Activated CD8-positive, alpha-beta T cell treated with anti-CD3 and anti-CD28 coated beads, Interleukin-2, amount 10 ng/mL, durations not matched to agents 7 days and 5 days (primary cell): ENCODE measurements at regions not wholly inside any gene's neighbourhood (a gene's known extent, or its start where the extent isn't known, plus 50 kb on each side); places are given as distances from the start of the nearest gene placed in this dataset.

ENCODE experiments used
- ATAC-seq: fragments of 150-1000 bp; cut with Tn5 transposase; one replicate; pipeline ENCODE4 v1.10.0; 2021; ENCODE audit warnings: moderate library complexity
- CTCF ChIA-PET: fragments of 350-600 bp; sonication (Branson Sonifier 250); formaldehyde crosslinking; loops from one replicate; lab custom pipeline; 2021; ENCODE audit warnings: antibody characterized with exemption; lab: Charles Lee
- POLR2A ChIA-PET: fragments of 350-600 bp; sonication (Branson Sonifier 250); formaldehyde crosslinking; loops from one replicate; lab custom pipeline; 2021; ENCODE audit warnings: antibody characterized with exemption; lab: Charles Lee
- DNase-seq: peaks from one replicate; pipeline ENCODE4 v3.0.0-alpha.2; 2020
- H3K27ac Mint-ChIP-seq: one replicate; pipeline ENCODE4 v1.8.0; 2021; ENCODE audit warnings: mild to moderate bottlenecking, mixed read lengths
- H3K27me3 Mint-ChIP-seq: one replicate; pipeline ENCODE4 v1.8.0; 2021; ENCODE audit warnings: low read depth, mixed read lengths
- H3K36me3 Mint-ChIP-seq: one replicate; pipeline ENCODE4 v1.8.0; 2021; ENCODE audit warnings: low read depth, mixed read lengths
- H3K4me1 Mint-ChIP-seq: one replicate; pipeline ENCODE4 v1.8.0; 2021; ENCODE audit warnings: low read depth, mixed read lengths
- H3K4me3 Mint-ChIP-seq: one replicate; pipeline ENCODE4 v1.8.0; 2021; ENCODE audit warnings: mild to moderate bottlenecking, mixed read lengths
- H3K9me3 Mint-ChIP-seq: one replicate; pipeline ENCODE4 v1.8.0; 2022; ENCODE audit warnings: mixed read lengths; ENCODE audit not compliant: insufficient read depth

- no peak for DNase-seq
- Mint-ChIP-seq H3K36me3 (no peaks in the 10 kb centered on the region), H3K9me3 (no peaks in the 10 kb centered on the region), H3K27me3 (no peaks in the 10 kb centered on the region), H3K27ac (no peak overlapping the region), H3K4me3 (no peak overlapping the region), H3K4me1 (no peaks in the 10 kb centered on the region)
- ATAC-seq: no peak
- ChIA-PET POLR2A (no interaction called here), CTCF (no interaction called here)
Measured at GRCh38 chr20:60937585-60937984, 314.5 kb upstream of the CDH4 start.

- DNase-seq (no peak), ATAC-seq (no peak)
- H3K36me3 Mint-ChIP-seq: no peaks in the 10 kb centered on the region
- H3K27me3 Mint-ChIP-seq: no peaks in the 10 kb centered on the region
- H3K27ac Mint-ChIP-seq: no peak overlapping the region
- POLR2A ChIA-PET: no interaction called here
- H3K9me3 Mint-ChIP-seq: no peaks in the 10 kb centered on the region
- CTCF ChIA-PET: no interaction called here
- no peaks in the 10 kb centered on the region for H3K4me1 Mint-ChIP-seq
- no peak overlapping the region for H3K4me3 Mint-ChIP-seq
Measured at GRCh38 chr20:60941379-60941778, 310.7 kb upstream of the CDH4 start.

- Mint-ChIP-seq H3K4me1 (no peaks in the 10 kb centered on the region), H3K9me3 (no peaks in the 10 kb centered on the region), H3K27ac (no peak overlapping the region), H3K4me3 (no peak overlapping the region), H3K27me3 (no peaks in the 10 kb centered on the region), H3K36me3 (no peaks in the 10 kb centered on the region)
- no peak for ATAC-seq
- CTCF ChIA-PET: no interaction called here
- POLR2A ChIA-PET: no interaction called here
- no peak for DNase-seq
Measured at GRCh38 chr20:60947819-60948218, 304.2 kb upstream of the CDH4 start.

GRCh38 chr20:60948224-60948623 is 303.8 kb upstream of the CDH4 start:
- ChIA-PET POLR2A (no interaction called here), CTCF (no interaction called here)
- Mint-ChIP-seq H3K4me1 (no peaks in the 10 kb centered on the region), H3K27ac (no peak overlapping the region), H3K4me3 (no peak overlapping the region), H3K36me3 (no peaks in the 10 kb centered on the region), H3K9me3 (no peaks in the 10 kb centered on the region), H3K27me3 (no peaks in the 10 kb centered on the region)
- no peak for DNase-seq
- no peak for ATAC-seq

DNA sequence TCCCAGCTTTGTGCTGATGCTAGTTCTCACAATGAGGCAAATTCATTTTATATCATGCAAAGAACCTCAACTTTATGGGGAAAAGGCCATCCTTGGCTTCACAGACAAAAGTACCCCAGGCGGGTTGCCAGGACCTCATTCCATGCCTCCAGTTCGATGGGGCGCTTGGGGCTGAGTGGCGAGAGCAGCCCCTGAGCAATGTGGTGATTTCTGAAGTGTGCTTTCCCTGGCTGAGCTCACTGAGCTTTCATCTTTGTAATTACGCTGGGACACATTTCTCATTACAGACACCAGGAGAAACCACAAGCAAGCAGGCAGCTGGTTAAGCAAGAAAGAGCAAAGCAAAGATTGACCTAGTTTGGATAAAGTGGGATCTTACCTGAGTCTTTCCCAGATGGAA is 301.5 kb upstream of the CDH4 start:
- no peaks in the 10 kb centered on the region for H3K4me1 Mint-ChIP-seq
- ChIA-PET POLR2A (no interaction called here), CTCF (no interaction called here)
- ATAC-seq: no peak
- no peaks in the 10 kb centered on the region for H3K9me3 Mint-ChIP-seq
- H3K36me3 Mint-ChIP-seq: no peaks in the 10 kb centered on the region
- no peak overlapping the region for H3K4me3 Mint-ChIP-seq
- DNase-seq: no peak
- no peaks in the 10 kb centered on the region for H3K27me3 Mint-ChIP-seq
- H3K27ac Mint-ChIP-seq: no peak overlapping the region

GRCh38 chr20:60950974-60951373 is 301.1 kb upstream of the CDH4 start:
- Mint-ChIP-seq H3K4me1 (no peaks in the 10 kb centered on the region), H3K9me3 (no peaks in the 10 kb centered on the region), H3K27me3 (no peaks in the 10 kb centered on the region), H3K36me3 (no peaks in the 10 kb centered on the region), H3K27ac (no peak overlapping the region), H3K4me3 (no peak overlapping the region)
- ChIA-PET POLR2A (no interaction called here), CTCF (no interaction called here)
- DNase-seq (no peak), ATAC-seq (no peak)

GRCh38 chr20:60952861-60953260 is 299.2 kb upstream of the CDH4 start:
- ChIA-PET CTCF (no interaction called here), POLR2A (no interaction called here)
- DNase-seq (no peak), ATAC-seq (no peak)
- H3K27ac Mint-ChIP-seq: no peak overlapping the region
- H3K9me3 Mint-ChIP-seq: no peaks in the 10 kb centered on the region
- no peak overlapping the region for H3K4me3 Mint-ChIP-seq
- H3K27me3 Mint-ChIP-seq: no peaks in the 10 kb centered on the region
- no peaks in the 10 kb centered on the region for H3K4me1 Mint-ChIP-seq
- H3K36me3 Mint-ChIP-seq: no peaks in the 10 kb centered on the region

GRCh38 chr20:60953321-60953720 is 298.7 kb upstream of the CDH4 start:
- Mint-ChIP-seq H3K9me3 (no peaks in the 10 kb centered on the region), H3K27me3 (no peaks in the 10 kb centered on the region), H3K4me1 (no peaks in the 10 kb centered on the region), H3K27ac (no peak overlapping the region), H3K4me3 (no peak overlapping the region), H3K36me3 (no peaks in the 10 kb centered on the region)
- POLR2A ChIA-PET: no interaction called here
- ATAC-seq: no peak
- no peak for DNase-seq
- CTCF ChIA-PET: no interaction called here

DNA sequence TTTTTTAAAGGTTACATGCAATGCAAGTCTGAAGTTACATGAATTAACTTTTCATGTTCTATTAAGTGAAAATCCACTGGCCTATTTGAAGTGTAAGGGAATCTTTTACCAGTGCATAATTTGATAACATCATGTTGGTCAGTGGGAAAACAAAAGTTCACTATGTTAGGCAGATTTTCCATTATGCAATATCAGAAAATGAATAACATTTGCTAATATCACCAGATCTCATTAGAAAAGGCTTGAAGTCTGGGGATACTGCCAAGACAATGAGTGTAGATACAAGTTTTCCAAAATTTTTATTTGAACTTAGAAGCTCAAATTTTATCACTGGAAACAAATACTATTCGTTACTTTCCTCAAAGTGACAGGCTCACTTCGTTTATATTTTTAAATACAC is 296.4 kb upstream of the CDH4 start:
- no peak overlapping the region for H3K27ac Mint-ChIP-seq
- no peaks in the 10 kb centered on the region for H3K4me1 Mint-ChIP-seq
- ChIA-PET CTCF (no interaction called here), POLR2A (no interaction called here)
- ATAC-seq: no peak
- H3K27me3 Mint-ChIP-seq: no peaks in the 10 kb centered on the region
- no peak overlapping the region for H3K4me3 Mint-ChIP-seq
- no peak for DNase-seq
- no peaks in the 10 kb centered on the region for H3K9me3 Mint-ChIP-seq
- H3K36me3 Mint-ChIP-seq: no peaks in the 10 kb centered on the region

DNA sequence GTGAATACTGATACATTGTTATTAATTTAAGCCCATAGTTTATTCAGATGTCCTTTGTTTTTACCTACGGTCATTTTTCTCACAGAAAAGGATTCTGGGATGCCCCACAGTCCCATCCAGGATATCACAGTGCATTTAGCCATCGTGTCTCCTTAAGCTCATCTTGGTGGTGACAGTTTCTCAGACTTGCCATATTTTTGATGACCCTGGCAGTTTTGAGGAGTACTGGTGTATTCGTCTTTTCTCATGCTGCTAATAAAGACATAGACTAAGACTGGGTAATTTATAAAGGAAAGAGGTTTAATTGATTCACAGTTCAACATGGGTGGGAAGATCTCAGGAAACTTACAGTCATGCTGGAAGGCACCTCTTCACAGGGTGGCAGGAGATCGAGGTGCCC is 295.9 kb upstream of the CDH4 start:
- Mint-ChIP-seq H3K27ac (no peak overlapping the region), H3K36me3 (no peaks in the 10 kb centered on the region), H3K27me3 (no peaks in the 10 kb centered on the region), H3K9me3 (no peaks in the 10 kb centered on the region), H3K4me3 (no peak overlapping the region), H3K4me1 (no peaks in the 10 kb centered on the region)
- DNase-seq: no peak
- ATAC-seq: no peak
- ChIA-PET POLR2A (no interaction called here), CTCF (no interaction called here)

DNA sequence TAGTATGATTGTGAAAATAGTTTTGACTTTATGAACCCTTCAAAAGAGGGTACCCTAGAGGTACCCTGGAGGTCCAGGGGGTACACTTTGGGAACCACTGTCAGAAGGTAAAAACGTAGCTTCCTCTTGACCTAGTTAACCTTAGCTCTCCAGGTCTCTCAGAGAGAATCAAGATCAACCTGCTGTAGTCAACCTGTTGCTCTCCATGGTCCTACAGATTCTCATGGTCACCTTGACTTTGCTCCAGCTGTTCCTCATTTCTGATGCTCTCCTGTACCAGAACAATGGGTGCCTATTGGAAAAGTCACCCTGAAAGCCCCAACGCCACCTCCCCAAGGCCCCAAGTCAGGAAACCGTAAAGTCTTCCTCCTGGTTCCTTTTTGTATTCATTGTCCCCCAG is 294.4 kb upstream of the CDH4 start:
- CTCF ChIA-PET: no interaction called here
- POLR2A ChIA-PET: no interaction called here
- no peak overlapping the region for H3K27ac Mint-ChIP-seq

DNA sequence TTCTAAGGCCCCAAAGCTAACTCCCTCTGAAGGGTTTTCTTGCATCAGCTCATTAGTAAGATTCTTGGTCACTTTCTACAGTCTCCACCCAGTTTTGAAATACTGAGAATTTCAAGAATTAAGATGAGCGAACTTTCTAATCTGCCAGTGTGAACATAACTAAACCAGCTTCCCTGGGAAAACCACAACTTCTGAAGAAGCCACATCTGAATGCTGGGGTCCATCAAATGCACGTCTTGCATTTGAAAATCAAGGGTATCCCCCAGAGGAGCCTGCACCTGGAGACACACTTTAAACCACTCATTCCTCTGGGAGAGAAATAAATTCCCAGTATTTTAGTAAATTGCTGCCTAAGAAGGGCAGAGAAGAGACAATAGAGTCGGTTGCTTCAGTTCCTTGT is 292.1 kb upstream of the CDH4 start:
- no peak for ATAC-seq
- Mint-ChIP-seq H3K9me3 (no peaks in the 10 kb centered on the region), H3K36me3 (no peaks in the 10 kb centered on the region), H3K27me3 (no peaks in the 10 kb centered on the region), H3K27ac (no peak overlapping the region), H3K4me1 (no peaks in the 10 kb centered on the region), H3K4me3 (no peak overlapping the region)
- ChIA-PET POLR2A (no interaction called here), CTCF (no interaction called here)
- DNase-seq: no peak

More for the DNA sequence above, 294.4 kb upstream of the CDH4 start:
- Mint-ChIP-seq H3K4me1 (no peaks in the 10 kb centered on the region), H3K27me3 (no peaks in the 10 kb centered on the region), H3K36me3 (no peaks in the 10 kb centered on the region), H3K9me3 (no peaks in the 10 kb centered on the region), H3K4me3 (no peak overlapping the region)
- ATAC-seq (no peak), DNase-seq (no peak)

DNA sequence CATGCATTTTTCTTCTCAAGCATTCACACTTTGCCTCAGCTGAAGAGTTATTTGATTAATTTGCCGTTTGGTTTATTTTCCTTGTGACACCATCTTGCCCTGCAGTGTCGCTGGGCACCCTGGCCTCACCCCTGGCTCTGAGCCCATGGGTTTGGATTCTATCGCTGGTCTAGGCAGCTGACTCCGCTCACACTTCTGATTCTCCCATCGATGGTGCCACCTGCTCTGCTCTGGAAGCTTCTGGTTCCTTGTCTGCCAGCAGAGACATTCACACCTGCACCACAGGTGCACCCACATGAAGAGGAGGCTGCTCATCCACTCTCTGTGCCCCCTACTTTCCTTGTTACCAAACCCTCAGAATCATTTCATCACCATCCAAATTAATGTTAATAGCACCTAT is 291.6 kb upstream of the CDH4 start:
- Mint-ChIP-seq H3K4me3 (no peak overlapping the region), H3K27ac (no peak overlapping the region), H3K9me3 (no peaks in the 10 kb centered on the region), H3K4me1 (no peaks in the 10 kb centered on the region), H3K36me3 (no peaks in the 10 kb centered on the region), H3K27me3 (no peaks in the 10 kb centered on the region)
- ChIA-PET CTCF (no interaction called here), POLR2A (no interaction called here)
- DNase-seq (no peak), ATAC-seq (no peak)
